GM19467 (cell line): ENCODE measurements at regions not wholly inside any gene's neighbourhood (a gene's known extent, or its start where the extent isn't known, plus 50 kb on each side); places are given as distances from the start of the nearest gene placed in this dataset.
"Not testable (repeated sequence)": the region's sequence is repeated elsewhere in the genome, so short reads cannot be mapped to it uniquely, and the experiment has no call there.

Experiments used
- ATAC-seq: cut with Tn5 transposase; IDR thresholded peaks from one replicate; pipeline ENCODE4 v1.9.1; 2021; ENCODE audit warnings: mild to moderate bottlenecking, moderate library complexity; ENCODE audit not compliant: unreplicated experiment

GRCh38 chr6:142016666-142017065 lies 116.1 kb upstream of the GJE1 start:
- not testable (repeated sequence) for ATAC-seq

GRCh38 chr6:142015463-142015862 lies 117.3 kb upstream of the GJE1 start:
- not testable (repeated sequence) for ATAC-seq

DNA sequence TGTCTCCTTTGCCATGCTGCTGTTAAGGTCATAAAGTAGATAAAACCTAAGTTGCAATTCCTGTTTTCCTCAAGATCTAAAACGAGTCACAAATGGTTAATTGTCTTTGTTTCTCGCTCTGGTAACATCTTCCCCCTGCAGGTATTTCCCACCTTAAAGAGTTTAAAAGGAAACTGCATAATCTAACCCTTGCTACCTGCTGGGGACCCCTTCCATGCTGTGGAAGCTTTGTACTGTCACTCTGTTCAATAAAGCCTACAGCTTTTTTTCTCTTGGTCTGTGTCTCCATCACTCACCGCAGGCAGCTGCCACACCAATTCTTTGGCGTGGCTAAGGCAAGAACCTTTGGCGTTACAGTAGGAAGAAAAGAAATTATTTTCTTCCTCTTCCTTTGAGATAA lies 117.7 kb upstream of the GJE1 start:
- ATAC-seq = no peak

DNA sequence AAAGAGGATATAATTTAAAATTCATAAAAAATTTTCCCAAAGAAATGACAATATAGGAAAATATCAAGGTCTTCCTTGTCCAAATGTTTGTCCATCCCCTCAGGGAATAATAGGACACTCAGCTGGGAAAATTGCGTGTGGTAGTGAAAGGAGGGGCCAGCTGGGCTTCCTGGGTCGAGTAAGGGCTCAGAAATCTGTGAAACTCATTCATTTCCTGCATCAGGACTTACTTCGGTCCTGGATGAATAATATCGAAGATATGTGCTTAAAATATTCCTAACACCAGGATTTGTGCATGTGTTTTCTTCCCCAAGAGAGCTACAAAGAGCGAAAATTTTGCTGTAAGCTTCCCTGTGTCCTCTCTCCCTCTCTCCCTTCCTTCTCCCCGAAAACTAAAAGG lies 118.2 kb upstream of the GJE1 start:
- ATAC-seq = no peak

GRCh38 chr6:142013875-142014495 lies 118.7 kb upstream of the GJE1 start:
- no peak for ATAC-seq

GRCh38 chr6:142013287-142013686 lies 119.4 kb upstream of the GJE1 start:
- peak; percentile 65 for ATAC-seq

DNA sequence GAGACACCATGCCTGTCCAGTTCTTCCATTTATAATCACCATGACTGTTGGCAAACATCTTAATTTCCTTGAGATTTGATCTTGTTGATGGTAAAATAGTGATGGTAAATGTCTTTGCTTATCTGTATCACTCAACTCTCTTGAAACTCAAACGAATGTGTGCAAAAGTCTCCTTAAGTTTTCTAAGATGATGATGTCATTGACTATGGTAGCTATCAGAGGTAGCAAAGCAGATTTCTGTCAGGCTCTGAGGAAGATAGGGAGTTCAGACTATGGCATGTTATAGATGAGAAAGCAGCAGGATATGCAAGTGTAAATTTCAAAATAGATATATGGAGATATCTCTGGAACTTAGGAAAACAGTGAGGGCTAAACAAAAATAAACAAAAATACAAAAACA lies 121.0 kb upstream of the GJE1 start:
- ATAC-seq = no peak

- no peak for ATAC-seq
These were observed 121.6 kb upstream of the GJE1 start for GRCh38 chr6:142011156-142011555.

DNA sequence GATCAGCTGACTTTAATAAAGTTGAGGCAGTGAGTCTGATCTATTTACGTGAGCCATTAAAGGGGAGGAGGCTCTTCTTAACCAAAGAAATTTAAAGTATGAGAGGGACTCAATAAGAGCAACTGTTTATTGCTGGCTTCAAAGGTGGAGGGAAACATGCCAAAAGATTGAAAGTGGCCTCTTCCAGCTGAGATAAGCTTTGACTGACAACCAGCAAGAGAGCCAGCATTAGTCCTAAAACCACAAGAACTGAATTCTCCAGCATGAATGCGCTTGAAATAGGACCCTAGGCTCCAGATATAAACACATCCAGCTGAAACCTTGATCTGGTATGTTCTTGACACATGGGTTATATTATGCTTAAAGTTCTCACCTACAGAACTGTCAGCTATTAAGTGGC lies 123.1 kb upstream of the GJE1 start:
- ATAC-seq = no peak

- no peak for ATAC-seq
These were observed 123.9 kb upstream of the GJE1 start for GRCh38 chr6:142008781-142009180.

GRCh38 chr6:142008016-142008735 lies 124.5 kb upstream of the GJE1 start:
- no peak for ATAC-seq

GRCh38 chr6:142005021-142005420 lies 127.7 kb upstream of the GJE1 start:
- no peak for ATAC-seq

DNA sequence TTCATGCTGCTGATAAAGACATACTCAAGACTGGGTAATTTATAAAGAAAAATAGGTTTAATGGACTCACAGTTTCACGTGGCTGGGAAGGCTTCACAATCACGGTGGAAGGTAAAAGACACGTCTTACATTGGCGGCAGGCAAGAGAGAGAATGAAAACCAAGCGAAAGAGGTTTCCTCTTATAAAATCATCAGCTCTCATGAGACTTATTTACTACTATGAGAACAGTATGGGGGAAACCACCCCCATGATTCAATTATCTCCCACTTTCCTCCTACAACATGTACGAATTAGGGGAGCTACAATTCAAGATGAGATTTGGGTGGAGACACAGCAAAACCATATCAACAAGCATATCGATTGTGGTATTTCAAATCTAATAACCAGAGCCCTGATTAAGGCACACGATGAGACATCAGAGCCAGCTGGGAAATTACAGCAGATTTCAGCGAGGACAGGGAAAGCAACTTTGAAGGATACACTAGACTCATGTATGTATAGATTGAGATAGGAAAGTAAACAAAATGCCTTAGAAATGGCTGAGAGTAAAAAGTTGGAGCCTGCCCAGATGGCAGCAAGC lies 129.8 kb upstream of the GJE1 start:
- no peak for ATAC-seq

- no peak for ATAC-seq
These were observed 135.9 kb upstream of the GJE1 start for GRCh38 chr6:141996823-141997222.

DNA sequence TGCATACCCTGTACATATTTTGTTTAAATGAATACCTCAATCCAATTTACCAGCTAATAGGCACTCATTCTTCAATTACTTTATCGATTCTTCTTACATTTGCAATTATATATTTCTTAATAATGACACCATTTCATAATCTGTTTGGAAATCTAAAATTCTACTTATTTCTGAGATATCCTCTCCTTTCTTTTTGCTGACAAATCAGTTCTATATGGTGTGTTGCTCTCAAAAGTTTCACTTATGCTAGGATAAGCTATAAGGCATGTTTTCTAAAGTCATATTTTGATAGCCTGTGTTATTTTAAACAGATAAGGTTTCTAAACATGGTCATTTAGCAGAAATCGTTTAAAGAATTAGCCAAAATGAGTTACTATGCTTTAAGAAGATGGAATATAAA lies 140.6 kb upstream of the GJE1 start:
- ATAC-seq = no peak

DNA sequence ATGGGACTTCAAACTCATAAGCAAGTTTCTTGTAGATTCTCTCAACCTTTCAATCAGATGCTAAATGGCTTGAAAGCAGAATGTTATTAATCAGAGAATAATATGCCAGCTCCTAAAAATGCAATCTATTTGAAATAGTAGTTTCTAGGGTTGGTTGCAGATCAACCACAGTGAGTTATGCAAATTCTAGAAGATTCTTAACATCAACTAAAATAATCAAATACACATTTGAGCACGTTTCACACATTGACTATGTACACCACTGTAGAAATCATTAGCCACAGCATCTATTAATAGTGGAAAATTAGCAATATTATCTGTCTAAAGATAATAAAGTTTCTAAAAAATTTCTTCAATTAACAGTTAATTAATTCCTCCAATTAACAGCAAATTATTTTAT lies 141.9 kb upstream of the GJE1 start:
- ATAC-seq = no peak

DNA sequence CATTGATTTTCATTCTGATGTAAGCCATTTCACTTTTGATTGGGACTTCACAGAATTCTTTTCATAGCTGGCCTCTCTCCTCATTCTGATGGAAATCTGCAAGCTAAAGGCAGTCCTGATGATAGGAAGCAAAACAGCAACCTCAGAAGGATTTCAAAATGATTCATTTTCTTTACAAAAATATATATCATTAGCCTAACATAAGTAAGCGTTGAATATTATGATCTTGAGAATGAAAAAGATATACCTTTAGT lies 143.1 kb upstream of the GJE1 start:
- no peak for ATAC-seq

DNA sequence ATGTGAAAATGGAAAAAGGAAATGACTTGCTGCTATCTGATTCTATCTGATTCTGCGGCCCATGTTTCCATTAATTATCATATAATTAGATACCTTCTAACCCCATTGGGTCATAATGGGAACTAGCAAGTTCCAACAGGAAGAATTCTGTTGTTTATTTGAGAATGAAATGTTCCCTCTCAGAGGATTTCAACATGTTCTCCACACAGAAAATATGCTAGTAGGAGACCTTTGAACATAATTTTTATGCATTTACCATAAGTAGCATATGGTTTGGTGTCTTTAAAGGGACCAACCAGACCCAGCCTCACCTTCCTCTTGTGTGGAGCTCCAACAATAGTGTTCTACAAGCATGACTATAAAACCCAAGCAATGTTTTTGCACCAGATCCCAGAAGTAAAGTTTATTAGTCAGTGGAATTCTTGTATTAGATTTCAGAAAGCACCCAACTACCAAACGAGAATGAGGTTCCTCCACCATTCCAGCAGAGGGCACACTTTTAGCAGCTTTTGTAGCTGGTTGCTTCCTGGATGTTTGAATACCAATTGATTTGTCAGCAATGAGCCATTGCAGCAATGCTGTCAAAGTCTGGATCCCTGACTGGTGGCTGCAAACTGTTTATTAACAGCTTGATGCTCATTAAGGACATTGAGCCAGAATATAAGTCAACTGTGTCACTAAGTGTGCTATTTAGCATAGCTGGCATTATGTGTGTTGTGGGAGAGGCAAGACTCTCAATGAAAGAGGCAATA lies 143.6 kb upstream of the GJE1 start:
- ATAC-seq = peak; percentile 80

DNA sequence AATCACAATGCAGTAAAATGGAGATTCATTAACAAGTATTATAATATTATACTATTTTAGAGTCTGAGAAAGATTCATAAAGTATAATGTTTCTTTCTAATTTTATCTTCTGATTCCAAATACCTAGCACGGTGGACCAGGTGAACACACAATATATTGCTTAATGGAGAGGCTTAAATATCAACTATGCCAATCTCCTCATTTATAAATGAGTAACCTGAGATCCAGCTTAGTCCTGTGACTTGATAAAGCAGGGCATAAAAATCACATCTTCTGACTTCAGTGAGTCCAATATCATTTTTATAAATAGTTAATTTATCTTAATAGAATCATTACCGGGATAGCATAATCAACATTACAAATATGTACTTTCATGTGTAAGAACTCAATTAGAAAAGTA lies 144.4 kb upstream of the GJE1 start:
- no peak for ATAC-seq

DNA sequence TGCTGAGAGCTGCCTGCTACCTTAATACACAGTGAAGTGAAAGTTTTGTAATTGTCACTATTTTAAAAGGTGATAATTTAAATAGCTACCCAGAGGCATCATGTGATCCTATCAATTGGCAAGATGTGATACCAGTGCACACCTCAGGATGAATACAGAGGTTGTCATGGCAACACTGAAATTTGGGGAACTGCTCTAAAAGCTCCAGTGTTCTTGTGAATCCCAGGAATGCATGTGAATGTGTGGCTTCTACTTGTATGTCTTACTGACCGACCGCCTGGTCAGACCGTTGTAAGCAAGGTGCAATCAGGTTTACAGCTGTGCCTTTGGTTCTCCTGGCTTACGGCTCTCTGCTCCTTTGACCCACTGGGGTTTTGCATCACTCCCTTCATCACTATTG lies 146.3 kb upstream of the GJE1 start:
- no peak for ATAC-seq

DNA sequence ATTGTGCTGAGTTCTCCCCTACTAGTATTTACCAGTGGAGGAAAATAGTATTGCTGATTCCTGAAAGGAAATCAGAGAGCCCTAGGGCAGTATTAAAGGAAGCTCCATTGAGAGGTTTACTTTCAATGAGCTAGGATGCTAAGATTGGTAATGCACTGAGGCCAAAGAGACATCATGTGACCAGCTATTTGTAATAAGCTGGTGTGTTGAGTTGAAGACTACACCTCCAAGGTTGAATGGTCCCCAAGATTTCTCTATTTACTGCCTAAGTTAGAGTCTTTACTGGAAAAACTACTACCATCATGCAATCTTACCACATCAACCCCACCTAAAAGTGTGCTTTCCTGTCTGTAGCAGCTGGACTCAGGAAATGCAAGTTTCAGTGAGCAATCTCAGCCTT lies 151.5 kb upstream of the GJE1 start:
- ATAC-seq = no peak

DNA sequence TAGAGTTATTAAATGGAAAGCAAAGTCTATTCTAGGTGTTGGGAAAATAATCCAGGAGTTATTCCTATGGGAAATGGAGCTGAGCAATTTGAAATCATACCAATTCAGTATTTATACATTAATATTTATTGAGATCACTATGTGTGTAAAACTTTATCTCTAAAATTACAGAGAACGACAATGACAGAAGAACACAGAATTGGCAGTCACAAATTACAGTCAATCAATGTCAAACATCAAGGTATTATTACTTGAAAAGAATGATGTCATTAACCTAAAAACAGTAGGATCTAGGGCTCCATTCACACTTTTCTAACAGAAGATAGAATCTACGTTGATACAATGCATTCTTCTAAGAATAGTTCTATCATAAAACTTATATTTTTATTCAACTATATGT lies 154.9 kb upstream of the GJE1 start:
- ATAC-seq = no peak
